ENCODE measurements at regions not wholly inside any gene's neighbourhood (a gene's known extent, or its start where the extent isn't known, plus 50 kb on each side); places are given as distances from the start of the nearest gene placed in this dataset.

- TF ChIP-seq CTCF (conservative IDR thresholded peaks at IDR 0.05) (no peak), EZH2 (IDR thresholded peaks at IDR 0.05; ENCODE audit: low read depth) (no peak)
These were observed 518.5 kb downstream of the TSN start for GRCh38 chr2:122273785-122274419.

Measured in PC-9 (cell line).